ENCODE measurements at regions not wholly inside any gene's neighbourhood (a gene's known extent, or its start where the extent isn't known, plus 50 kb on each side); places are given as distances from the start of the nearest gene placed in this dataset.

- in situ Hi-C loops (cut with HindIII; ENCODE audit: low pct_ligation_motif_present, low pct_unique_long_range_greater_than_20kb, low sequenced_read_pairs): no loop called here
- DNase-seq: no peak
Measured at GRCh38 chr13:84393981-84394625, 511.8 kb upstream of the SLITRK1 start.

DNA sequence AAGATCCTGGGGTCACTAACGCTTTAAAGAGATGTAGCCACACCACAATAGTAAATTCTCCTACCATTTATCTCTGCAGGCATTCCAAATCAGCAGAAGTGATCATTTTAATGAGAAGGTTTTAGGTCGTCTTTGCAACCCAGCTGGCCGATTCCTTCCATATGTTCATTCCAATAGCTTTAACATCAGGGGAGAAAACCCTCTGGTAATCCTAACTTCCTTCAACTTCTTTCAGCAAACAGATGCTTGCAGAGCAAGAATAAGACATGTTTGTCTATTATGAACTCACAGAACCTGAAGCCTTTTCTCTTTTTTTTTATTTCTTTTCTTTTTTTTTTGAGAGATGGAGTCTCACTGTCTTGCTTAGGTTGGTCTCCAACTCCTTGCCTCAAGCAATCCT is 498.6 kb upstream of the SLITRK1 start:
- in situ Hi-C loops (cut with HindIII; ENCODE audit: low pct_ligation_motif_present, low pct_unique_long_range_greater_than_20kb, low sequenced_read_pairs): no loop called here
- no peak for DNase-seq

GRCh38 chr13:84377106-84377505 is 494.8 kb upstream of the SLITRK1 start:
- in situ Hi-C loops (cut with HindIII; ENCODE audit: low pct_ligation_motif_present, low pct_unique_long_range_greater_than_20kb, low sequenced_read_pairs): no loop called here
- no peak for DNase-seq

DNA sequence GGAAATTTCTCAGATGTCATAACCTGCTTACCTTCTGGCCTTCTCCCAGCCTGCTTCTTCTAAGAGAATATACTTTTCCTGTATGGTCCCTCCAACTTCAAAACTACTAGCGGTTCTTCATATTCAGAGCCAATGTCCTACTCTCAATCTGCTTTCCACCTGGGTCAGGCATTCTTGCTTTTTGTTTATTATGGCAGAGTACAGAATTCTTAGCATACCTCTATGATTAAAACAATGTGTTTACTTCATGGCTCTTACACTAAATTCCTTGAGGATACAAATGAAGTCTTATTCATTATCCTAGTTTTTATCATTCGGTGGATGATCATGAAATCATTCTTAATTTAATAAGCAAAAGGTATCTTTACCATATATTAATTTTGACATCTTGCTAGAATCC is 484.2 kb upstream of the SLITRK1 start:
- in situ Hi-C loops (cut with HindIII; ENCODE audit: low pct_ligation_motif_present, low pct_unique_long_range_greater_than_20kb, low sequenced_read_pairs): no loop called here
- DNase-seq: no peak

- DNase-seq: no peak
- in situ Hi-C loops (cut with HindIII; ENCODE audit: low pct_ligation_motif_present, low pct_unique_long_range_greater_than_20kb, low sequenced_read_pairs): no loop called here
Measured at GRCh38 chr13:84362777-84363176, 480.5 kb upstream of the SLITRK1 start.

- in situ Hi-C loops (cut with HindIII; ENCODE audit: low pct_ligation_motif_present, low pct_unique_long_range_greater_than_20kb, low sequenced_read_pairs): no loop called here
- DNase-seq: no peak
Measured at GRCh38 chr13:84360822-84361221, 478.5 kb upstream of the SLITRK1 start.

DNA sequence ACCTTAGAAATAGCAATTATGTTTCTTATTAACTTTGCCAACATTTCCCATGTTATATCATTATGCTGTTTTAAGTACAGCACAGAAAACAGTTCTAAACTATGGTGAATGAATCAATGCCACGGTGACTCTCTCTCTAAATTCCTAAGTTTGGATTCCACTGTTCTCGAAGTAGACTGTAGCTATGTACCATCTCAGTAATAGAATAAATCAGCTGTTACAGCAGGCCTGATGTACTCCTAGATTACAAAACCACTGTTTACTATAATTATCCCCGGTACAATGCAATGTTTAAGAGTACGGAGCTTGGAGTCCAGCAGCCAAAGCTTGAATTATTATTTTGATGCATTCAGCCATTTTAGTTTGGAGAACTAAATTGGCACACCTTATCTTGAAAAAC is 476.3 kb upstream of the SLITRK1 start:
- in situ Hi-C loops (cut with HindIII; ENCODE audit: low pct_ligation_motif_present, low pct_unique_long_range_greater_than_20kb, low sequenced_read_pairs): no loop called here
- no peak for DNase-seq

- no peak for DNase-seq
- in situ Hi-C loops (cut with HindIII; ENCODE audit: low pct_ligation_motif_present, low pct_unique_long_range_greater_than_20kb, low sequenced_read_pairs): no loop called here
Measured at GRCh38 chr13:84352946-84353345, 470.7 kb upstream of the SLITRK1 start.

DNA sequence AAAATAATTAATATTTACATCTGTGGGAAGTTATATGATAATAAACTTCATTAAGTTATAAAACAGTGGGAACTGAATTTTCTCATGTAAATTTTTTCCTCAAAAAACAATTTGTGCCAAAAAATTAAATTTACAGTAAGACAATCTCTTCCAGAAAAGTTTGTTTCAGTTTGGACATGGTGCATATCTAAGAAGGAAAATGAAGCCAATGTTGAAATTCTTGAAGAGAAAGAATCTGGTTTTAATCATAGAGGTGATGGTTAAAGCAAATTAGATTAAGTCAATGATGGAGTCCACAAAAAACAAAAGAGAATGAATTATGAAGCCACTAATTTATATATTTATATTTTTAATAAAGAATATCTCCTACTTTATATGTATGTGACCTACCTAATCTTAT is 457.2 kb upstream of the SLITRK1 start:
- no peak for DNase-seq
- in situ Hi-C loops (cut with HindIII; ENCODE audit: low pct_ligation_motif_present, low pct_unique_long_range_greater_than_20kb, low sequenced_read_pairs): no loop called here

- DNase-seq: no peak
- in situ Hi-C loops (cut with HindIII; ENCODE audit: low pct_ligation_motif_present, low pct_unique_long_range_greater_than_20kb, low sequenced_read_pairs): no loop called here
Measured at GRCh38 chr13:84332346-84332745, 450.1 kb upstream of the SLITRK1 start.

- no peak for DNase-seq
- in situ Hi-C loops (cut with HindIII; ENCODE audit: low pct_ligation_motif_present, low pct_unique_long_range_greater_than_20kb, low sequenced_read_pairs): no loop called here
Measured at GRCh38 chr13:84315527-84315926, 433.3 kb upstream of the SLITRK1 start.

DNA sequence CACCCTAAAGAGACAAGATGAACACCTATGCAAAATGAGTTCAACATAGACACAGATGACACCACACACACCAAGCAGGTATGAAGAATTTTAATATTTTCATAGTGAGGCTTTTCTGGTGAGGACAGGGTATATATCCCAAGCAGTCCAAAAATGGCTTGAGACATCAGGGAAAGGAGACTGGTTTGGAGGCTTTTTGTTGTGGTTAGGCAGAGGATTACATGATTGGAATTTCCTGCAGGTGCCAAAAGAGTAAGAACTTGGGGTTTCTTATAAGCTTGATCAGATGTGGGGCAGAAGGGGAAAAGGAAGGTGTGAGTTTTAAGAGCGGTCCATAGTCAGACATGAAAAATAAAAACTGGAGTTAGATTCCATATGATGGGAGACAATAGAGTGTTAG is 420.8 kb upstream of the SLITRK1 start:
- DNase-seq: no peak
- in situ Hi-C loops (cut with HindIII; ENCODE audit: low pct_ligation_motif_present, low pct_unique_long_range_greater_than_20kb, low sequenced_read_pairs): no loop called here

DNA sequence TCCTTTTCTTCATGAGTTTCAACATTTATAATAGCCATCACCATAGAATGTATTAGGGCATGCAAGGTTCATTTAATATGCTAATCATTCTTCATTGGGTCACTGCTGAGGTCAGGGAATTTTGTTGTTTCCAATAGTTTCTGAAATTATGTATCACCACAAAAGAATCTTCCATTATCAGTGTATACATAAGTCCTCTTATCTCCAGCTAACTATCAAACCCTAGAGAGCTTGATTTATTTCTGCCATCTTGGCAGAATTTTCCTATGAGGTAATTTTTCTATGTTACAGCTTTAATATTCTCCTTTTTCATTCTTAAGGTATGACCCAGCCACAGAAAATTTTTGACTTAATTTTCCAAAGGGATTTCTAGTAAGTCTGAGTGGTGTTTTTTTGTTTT is 415.0 kb upstream of the SLITRK1 start:
- in situ Hi-C loops (cut with HindIII; ENCODE audit: low pct_ligation_motif_present, low pct_unique_long_range_greater_than_20kb, low sequenced_read_pairs): no loop called here
- DNase-seq: no peak

DNA sequence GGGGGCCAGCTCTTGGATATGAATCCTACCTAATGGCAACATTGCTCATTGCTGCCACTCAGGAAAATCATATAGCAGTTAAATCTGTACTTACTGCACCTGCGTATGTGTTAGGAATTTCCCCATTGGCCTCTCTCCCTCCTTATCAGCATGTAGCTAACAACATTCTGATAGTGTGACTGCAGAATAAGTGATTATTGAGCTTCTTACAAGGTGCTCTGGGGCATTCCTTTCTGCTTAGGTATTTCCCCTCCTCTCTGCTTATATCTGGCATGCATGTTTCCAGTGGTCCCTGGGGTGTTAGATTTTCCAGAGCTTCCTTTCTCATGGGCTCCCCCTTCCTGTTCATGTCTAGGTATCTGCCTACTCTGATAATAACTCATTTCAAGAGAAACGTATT is 414.1 kb upstream of the SLITRK1 start:
- DNase-seq: no peak
- in situ Hi-C loops (cut with HindIII; ENCODE audit: low pct_ligation_motif_present, low pct_unique_long_range_greater_than_20kb, low sequenced_read_pairs): no loop called here

DNA sequence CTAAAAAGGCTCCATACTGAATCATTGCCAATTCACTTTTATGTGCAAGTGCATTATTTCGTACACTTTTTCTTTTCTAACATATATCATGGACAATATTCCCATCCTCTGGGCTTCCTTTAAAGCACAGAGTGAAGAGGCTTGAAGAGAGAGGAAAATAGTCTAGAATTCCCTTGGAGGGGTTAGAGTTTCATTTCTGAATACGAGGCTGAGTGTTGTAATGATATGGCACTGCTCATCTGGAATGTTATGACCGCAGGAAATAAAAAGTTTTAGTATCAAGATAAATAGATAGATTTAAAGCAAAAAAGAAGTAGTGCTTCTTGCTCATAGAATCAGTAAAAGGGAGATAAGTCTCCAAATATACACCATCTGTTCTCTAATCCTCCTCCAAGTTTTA is 412.3 kb upstream of the SLITRK1 start:
- no peak for DNase-seq
- in situ Hi-C loops (cut with HindIII; ENCODE audit: low pct_ligation_motif_present, low pct_unique_long_range_greater_than_20kb, low sequenced_read_pairs): no loop called here

- no peak for DNase-seq
- in situ Hi-C loops (cut with HindIII; ENCODE audit: low pct_ligation_motif_present, low pct_unique_long_range_greater_than_20kb, low sequenced_read_pairs): no loop called here
Measured at GRCh38 chr13:84290386-84290785, 408.1 kb upstream of the SLITRK1 start.

DNA sequence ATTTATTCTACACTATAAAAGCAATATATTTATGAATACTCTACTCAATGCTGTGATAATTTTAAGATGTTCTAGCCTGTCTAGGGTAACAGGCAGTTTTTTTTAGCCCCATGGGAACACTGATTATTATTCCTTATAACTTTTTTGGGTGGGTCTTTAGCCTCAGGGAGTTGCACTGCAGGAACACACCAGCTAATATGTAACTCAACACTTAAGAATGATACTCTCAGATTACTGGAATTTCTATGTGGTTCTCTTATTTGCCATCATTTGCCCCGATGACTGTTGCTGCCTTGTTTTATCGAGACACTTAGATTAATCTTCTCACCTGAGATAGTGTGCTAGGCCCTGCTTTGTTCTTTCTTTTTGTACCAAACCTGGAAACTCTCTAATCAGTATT is 396.9 kb upstream of the SLITRK1 start:
- in situ Hi-C loops (cut with HindIII; ENCODE audit: low pct_ligation_motif_present, low pct_unique_long_range_greater_than_20kb, low sequenced_read_pairs): no loop called here
- DNase-seq: no peak

DNA sequence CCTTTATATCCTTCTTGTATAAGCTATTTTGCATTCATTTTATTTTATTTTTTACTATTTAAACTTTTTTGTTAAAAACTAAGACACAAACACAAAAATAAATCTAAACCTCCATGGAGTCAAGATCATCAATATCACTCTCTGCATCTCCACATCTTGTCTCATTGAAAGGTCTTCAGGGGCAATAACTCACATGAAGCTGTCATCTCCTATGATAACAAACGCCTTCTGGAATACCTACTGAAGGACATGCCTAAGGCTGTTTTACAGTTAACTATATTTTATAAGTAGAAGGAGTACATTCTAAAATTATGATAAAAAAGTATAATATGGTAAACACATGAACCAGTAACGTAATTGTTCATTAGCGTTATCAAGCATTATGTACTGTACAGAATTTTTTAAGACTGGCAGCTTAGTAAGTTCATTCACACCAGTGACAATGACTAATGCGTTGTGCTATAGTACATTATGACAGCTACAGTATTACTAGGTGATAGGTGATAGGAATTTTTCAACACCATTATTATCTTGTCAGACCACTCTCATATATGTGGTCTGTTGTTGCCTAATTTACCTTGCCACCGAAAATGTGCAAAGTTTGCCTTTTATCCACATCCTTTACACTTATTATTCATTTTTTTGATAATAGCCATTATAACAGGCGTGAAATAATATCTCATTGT is 390.7 kb upstream of the SLITRK1 start:
- no peak for DNase-seq
- in situ Hi-C loops (cut with HindIII; ENCODE audit: low pct_ligation_motif_present, low pct_unique_long_range_greater_than_20kb, low sequenced_read_pairs): no loop called here

DNA sequence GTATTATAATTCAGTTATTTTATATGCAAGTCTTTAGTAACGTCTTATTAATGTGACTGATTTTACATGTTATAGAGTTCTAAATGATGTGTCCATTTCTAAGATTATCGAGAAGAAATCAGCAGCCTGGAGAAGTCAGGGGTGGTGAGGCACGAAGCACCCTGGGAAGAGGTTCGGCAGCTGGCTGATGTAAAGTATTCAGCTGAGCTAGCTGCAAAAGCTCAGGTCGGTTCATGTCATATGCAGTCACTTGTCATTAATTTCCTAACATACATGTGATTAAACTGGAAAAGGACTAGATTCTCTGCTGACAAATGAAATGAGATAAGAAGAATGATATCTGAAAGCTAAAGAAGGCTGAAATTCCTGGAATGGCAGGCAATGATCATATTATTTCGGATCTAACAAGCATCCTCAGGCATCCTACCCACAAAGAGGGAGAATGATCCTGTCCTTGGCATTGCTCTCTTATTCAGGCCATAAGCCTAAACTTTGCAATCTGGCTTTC is 383.0 kb upstream of the SLITRK1 start:
- DNase-seq: no peak
- in situ Hi-C loops (cut with HindIII; ENCODE audit: low pct_ligation_motif_present, low pct_unique_long_range_greater_than_20kb, low sequenced_read_pairs): no loop called here

- in situ Hi-C loops (cut with HindIII; ENCODE audit: low pct_ligation_motif_present, low pct_unique_long_range_greater_than_20kb, low sequenced_read_pairs): no loop called here
- DNase-seq: no peak
Measured at GRCh38 chr13:84263354-84264069, 381.2 kb upstream of the SLITRK1 start.
